Neuronal stem cell (in vitro differentiated cells): ENCODE measurements at regions not wholly inside any gene's neighbourhood (a gene's known extent, or its start where the extent isn't known, plus 50 kb on each side); places are given as distances from the start of the nearest gene placed in this dataset.

Source experiments
- DNase-seq: peaks from one replicate; pipeline ENCODE4 v3.0.0-alpha.2; 2013; ENCODE audit warnings: low spot score
- H2AFZ ChIP-seq: one replicate; pipeline ENCODE4 v1.6.1; 2013; ENCODE audit warnings: mild to moderate bottlenecking, low read length, inconsistent platforms
- H2AK5ac ChIP-seq: 2 replicates; pipeline ENCODE4 v1.6.1; 2013; ENCODE audit warnings: low read depth, mild to moderate bottlenecking, inconsistent platforms, low read length, moderate library complexity, mixed read lengths
- H2BK120ac ChIP-seq: 2 replicates; pipeline ENCODE4 v1.6.1; 2013; ENCODE audit warnings: low read depth, mild to moderate bottlenecking, inconsistent platforms, low read length, moderate library complexity, mixed read lengths
- H2BK12ac ChIP-seq: one replicate; pipeline ENCODE4 v1.6.1; 2013; ENCODE audit warnings: low read length, inconsistent platforms
- H2BK15ac ChIP-seq: 2 replicates; pipeline ENCODE4 v1.6.1; 2013; ENCODE audit warnings: mild to moderate bottlenecking, low read length, inconsistent platforms, mixed read lengths
- H2BK5ac ChIP-seq: one replicate; pipeline ENCODE4 v1.6.1; 2013; ENCODE audit warnings: inconsistent platforms, mild to moderate bottlenecking, low read length, moderate library complexity
- H3K14ac ChIP-seq: one replicate; pipeline ENCODE4 v1.6.1; 2013; ENCODE audit warnings: low read length, inconsistent platforms
- H3K18ac ChIP-seq: 2 replicates; pipeline ENCODE4 v1.6.1; 2013; ENCODE audit warnings: low read length, inconsistent platforms
- H3K23ac ChIP-seq: 2 replicates; pipeline ENCODE4 v1.6.1; 2013; ENCODE audit warnings: low read depth, mild to moderate bottlenecking, mixed read lengths, low read length, inconsistent platforms; ENCODE audit not compliant: poor library complexity
- H3K27ac ChIP-seq: replicated peaks from 3 replicates; pipeline ENCODE4 v1.5.1; 2013; ENCODE audit warnings: low read length, inconsistent platforms
- H3K27me3 ChIP-seq, 3 experiments: 2 replicates each; pipeline ENCODE4 v1.6.1; 2013; ENCODE audit warnings: low read length in 3 of 3, mild to moderate bottlenecking in 2 of 3, inconsistent platforms in 1 of 3, low read depth in 1 of 3, mixed read lengths in 1 of 3, moderate library complexity in 1 of 3; ENCODE audit not compliant: control insufficient read depth in 3 of 3, insufficient read depth in 3 of 3
- H3K36me3 ChIP-seq, 2 donors: replicated peaks in 1 of 2; 2 replicates each; pipeline ENCODE4 v1.6.1; 2013; ENCODE audit warnings: low read length in 2 of 2; ENCODE audit not compliant: control insufficient read depth in 2 of 2, insufficient read depth in 2 of 2
- H3K4ac ChIP-seq: 2 replicates; pipeline ENCODE4 v1.6.1; 2013; ENCODE audit warnings: inconsistent platforms, mild to moderate bottlenecking, low read length, moderate library complexity
- H3K4me1 ChIP-seq, 2 donors: 1 replicate in 1 of 2; 2 replicates in 1 of 2; pipeline ENCODE4 v1.6.1; 2013; ENCODE audit warnings: low read length in 2 of 2, low read depth in 1 of 2; ENCODE audit not compliant: control insufficient read depth in 2 of 2, insufficient read depth in 1 of 2
- H3K4me2 ChIP-seq: one replicate; pipeline ENCODE4 v1.6.1; 2013; ENCODE audit warnings: mild to moderate bottlenecking, low read length, inconsistent platforms; ENCODE audit not compliant: insufficient read depth, poor library complexity, severe bottlenecking
- H3K4me3 ChIP-seq, 2 donors: 2 replicates each; pipeline ENCODE4 v1.5.1; 2013; ENCODE audit warnings: low read length in 2 of 2, mild to moderate bottlenecking in 2 of 2, inconsistent platforms in 1 of 2, moderate library complexity in 1 of 2
- H3K79me1 ChIP-seq: one replicate; pipeline ENCODE4 v1.6.1; 2013; ENCODE audit warnings: low read depth, mild to moderate bottlenecking, inconsistent platforms, low read length, moderate library complexity
- H3K9ac ChIP-seq: one replicate; pipeline ENCODE4 v1.6.1; 2013; ENCODE audit warnings: mild to moderate bottlenecking, low read depth, low read length, inconsistent platforms; ENCODE audit not compliant: poor library complexity
- H3K9me3 ChIP-seq, 2 donors: replicated peaks in 1 of 2; 2 replicates each; pipeline versions ENCODE3 to v1.6.1; 2013; ENCODE audit warnings: low read length in 2 of 2, mild to moderate bottlenecking in 2 of 2, inconsistent platforms in 1 of 2, low read depth in 1 of 2, mixed read lengths in 1 of 2, moderate library complexity in 1 of 2; ENCODE audit not compliant: control insufficient read depth in 2 of 2, insufficient read depth in 1 of 2
- H4K8ac ChIP-seq: one replicate; pipeline ENCODE4 v1.6.1; 2013; ENCODE audit warnings: low read depth, mild to moderate bottlenecking, inconsistent platforms, low read length, moderate library complexity
- H4K91ac ChIP-seq: one replicate; pipeline ENCODE4 v1.6.1; 2013; ENCODE audit warnings: low read length, low read depth, mild to moderate bottlenecking, inconsistent platforms; ENCODE audit not compliant: poor library complexity
- WGBS, 2 donors: extraction: QIAGEN DNeasy Blood & Tissue Kit; methylation state at CpG; one replicate each; pipeline ENCODE4 v1.1.7; 2013; ENCODE audit warnings: missing lambda C conversion rate in 2 of 2, mixed read lengths in 1 of 2; ENCODE audit not compliant: insufficient read length in 2 of 2, insufficient replicate concordance in 1 of 2; ENCODE audit errors: extremely low coverage in 2 of 2; 5-methylcytosine and 5-hydroxymethylcytosine counted together

- Histone ChIP-seq H3K9ac (no peak overlapping the region), H3K4ac (no peak overlapping the region), H2BK120ac (no peak overlapping the region), H3K4me2 (no peak overlapping the region), H3K18ac (no peak overlapping the region), H3K14ac (no peak overlapping the region), H2BK15ac (no peak overlapping the region), H3K79me1 (no peaks in the 10 kb centered on the region), H3K4me1 (peaks cover 0 to 18% of the 10 kb centered on the region in 2 donors), H3K27me3 (peaks cover 0 to 13% (median 0%) of the 10 kb centered on the region in 3 experiments), H3K4me3 (no peak overlapping the region), H3K27ac (no peak overlapping the region), H3K36me3 (no peaks in the 10 kb centered on the region), H3K23ac (no peak overlapping the region), H3K9me3 (no peaks in the 10 kb centered on the region), H4K8ac (no peak overlapping the region), H2BK5ac (no peak overlapping the region), H2BK12ac (no peak overlapping the region), H2AK5ac (no peak overlapping the region), H2AFZ (no peak overlapping the region), H4K91ac (no peak overlapping the region)
- WGBS, 2 donors = no CpG with 5 or more reads among the region's 2 CpGs
- DNase-seq = no peak
Measured at GRCh38 chr1:36714301-36714700, 231.6 kb upstream of the CSF3R start.

DNA sequence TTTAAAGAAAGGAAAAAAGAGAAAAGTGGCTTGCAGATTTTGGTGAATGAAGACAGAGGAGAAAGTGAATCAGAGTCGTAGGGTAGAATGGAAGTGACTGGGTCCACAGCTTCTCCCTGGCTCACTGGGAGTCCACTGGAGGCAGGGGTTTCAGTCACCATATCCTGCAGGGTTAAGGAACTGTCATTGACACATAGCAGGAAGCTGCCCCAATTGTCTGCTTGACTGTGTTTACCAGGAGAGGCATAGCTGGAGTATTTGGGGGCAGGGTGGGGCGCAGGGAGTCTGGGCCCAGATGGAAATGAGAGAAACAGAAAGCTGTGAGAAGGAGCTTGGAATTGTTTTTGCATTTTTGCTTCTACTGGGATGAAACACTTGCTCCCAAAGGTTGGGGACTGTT, 228.8 kb upstream of the CSF3R start:
- Histone ChIP-seq H3K18ac (no peak overlapping the region), H2BK12ac (no peak overlapping the region), H3K4me1 (peaks cover 0 to 19% of the 10 kb centered on the region in 2 donors), H3K79me1 (no peaks in the 10 kb centered on the region), H2BK120ac (no peak overlapping the region), H2AFZ (no peak overlapping the region), H3K4ac (no peak overlapping the region), H3K36me3 (no peaks in the 10 kb centered on the region), H4K8ac (no peak overlapping the region), H4K91ac (no peak overlapping the region), H2BK5ac (peak overlapping the region; percentile 79), H3K4me3 (no peak overlapping the region), H3K4me2 (no peak overlapping the region), H3K27ac (peak overlapping the region; percentile 55), H3K27me3 (peaks cover 0 to 23% (median 0%) of the 10 kb centered on the region in 3 experiments), H2BK15ac (no peak overlapping the region), H3K23ac (no peak overlapping the region), H3K9me3 (no peaks in the 10 kb centered on the region), H3K9ac (no peak overlapping the region), H2AK5ac (no peak overlapping the region), H3K14ac (no peak overlapping the region)
- DNase-seq = peak; percentile 35
- WGBS, 2 donors = no CpG with 5 or more reads among the region's 2 CpGs

- no peak overlapping the region for H2BK5ac ChIP-seq
- H3K36me3 ChIP-seq = no peaks in the 10 kb centered on the region
- H2AK5ac ChIP-seq = no peak overlapping the region
- no peak overlapping the region for H3K9ac ChIP-seq
- no peak overlapping the region for H3K18ac ChIP-seq
- no peak overlapping the region for H3K23ac ChIP-seq
- no peak overlapping the region for H2AFZ ChIP-seq
- H4K8ac ChIP-seq = no peak overlapping the region
- no peak overlapping the region for H2BK15ac ChIP-seq
- H3K9me3 ChIP-seq = no peaks in the 10 kb centered on the region
- no peak overlapping the region for H2BK120ac ChIP-seq
- no CpG with 5 or more reads among the region's 5 CpGs for WGBS, 2 donors
- H2BK12ac ChIP-seq = no peak overlapping the region
- peaks cover 0 to 19% of the 10 kb centered on the region in 2 donors for H3K4me1 ChIP-seq
- no peak overlapping the region for H3K4ac ChIP-seq
- no peaks in the 10 kb centered on the region for H3K79me1 ChIP-seq
- DNase-seq = peak; percentile 70
- H3K4me3 ChIP-seq = no peak overlapping the region
- H4K91ac ChIP-seq = no peak overlapping the region
- H3K27ac ChIP-seq = peak overlapping the region; percentile 84
- H3K27me3 ChIP-seq = peaks cover 0 to 26% (median 0%) of the 10 kb centered on the region in 3 experiments
- H3K14ac ChIP-seq = no peak overlapping the region
- H3K4me2 ChIP-seq = no peak overlapping the region
Measured at GRCh38 chr1:36710951-36711350, 228.2 kb upstream of the CSF3R start.

DNA sequence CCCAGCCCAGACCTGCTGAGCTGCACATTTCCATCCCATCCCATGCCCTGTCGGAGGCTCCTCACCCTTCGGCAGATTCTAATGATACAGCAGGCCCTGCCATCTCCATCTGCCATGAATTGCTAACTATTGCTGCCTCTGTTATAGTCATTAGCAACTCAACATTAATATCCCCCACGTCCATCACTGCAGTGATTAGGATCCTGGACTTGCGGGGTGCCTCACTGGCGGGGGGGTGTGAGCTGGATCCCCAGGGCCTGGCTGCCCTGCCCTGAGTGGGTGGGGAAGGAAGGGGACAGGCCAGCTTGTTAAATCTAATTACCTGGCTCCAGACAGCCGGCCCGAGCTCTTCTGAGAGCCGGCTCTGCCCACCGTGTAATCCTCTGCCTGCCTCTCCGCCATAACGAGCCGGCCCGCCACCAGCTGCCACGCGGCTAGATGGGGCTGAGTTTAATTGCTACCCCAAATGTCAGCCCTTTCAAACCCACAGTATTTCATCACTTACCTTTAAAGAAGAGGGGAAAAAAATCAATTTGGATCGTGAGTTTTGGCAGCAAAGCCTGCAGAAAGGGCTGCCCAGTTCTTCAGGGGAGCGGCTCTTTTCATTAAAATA, 227.3 kb upstream of the CSF3R start:
- Histone ChIP-seq H3K79me1 (no peaks in the 10 kb centered on the region), H4K8ac (peak overlapping the region; percentile 58), H3K9ac (no peak overlapping the region), H3K18ac (peak overlapping the region; percentile 50), H2AK5ac (peak overlapping the region; percentile 8), H2AFZ (no peak overlapping the region), H3K27ac (peak overlapping the region; percentile 61), H3K4me1 (peaks cover 0 to 21% of the 10 kb centered on the region in 2 donors), H2BK5ac (peak overlapping the region; percentile 1), H2BK120ac (peak overlapping the region; percentile 33), H3K23ac (no peak overlapping the region), H3K36me3 (no peaks in the 10 kb centered on the region), H3K4me2 (no peak overlapping the region), H3K4ac (no peak overlapping the region), H3K9me3 (no peaks in the 10 kb centered on the region), H2BK12ac (no peak overlapping the region), H2BK15ac (peak overlapping the region; percentile 56), H3K14ac (no peak overlapping the region), H3K27me3 (peaks cover 0 to 28% (median 0%) of the 10 kb centered on the region in 3 experiments), H3K4me3 (no peak overlapping the region), H4K91ac (peak overlapping the region; percentile 40)
- no peak for DNase-seq
- WGBS, 2 donors = no CpG with 5 or more reads among the region's 17 CpGs
